ENCODE measurements at regions not wholly inside any gene's neighbourhood (a gene's known extent, or its start where the extent isn't known, plus 50 kb on each side); places are given as distances from the start of the nearest gene placed in this dataset.

GRCh38 chr9:119726035-119726434, 356.8 kb upstream of the BRINP1 start:
- no peak for DNase-seq

- DNase-seq = no peak
Measured at GRCh38 chr9:119722384-119722783, 353.1 kb upstream of the BRINP1 start.

GRCh38 chr9:119712325-119712724, 343.1 kb upstream of the BRINP1 start:
- DNase-seq = no peak

- DNase-seq = no peak
Measured at GRCh38 chr9:119709431-119709830, 340.2 kb upstream of the BRINP1 start.

- DNase-seq = no peak
Measured at GRCh38 chr9:119707228-119707845, 338.1 kb upstream of the BRINP1 start.

- DNase-seq = peak; percentile 3
Measured at GRCh38 chr9:119701651-119702050, 332.4 kb upstream of the BRINP1 start.

- DNase-seq = no peak
Measured at GRCh38 chr9:119698535-119698934, 329.3 kb upstream of the BRINP1 start.

GRCh38 chr9:119697996-119698395, 328.8 kb upstream of the BRINP1 start:
- peak; percentile 73 for DNase-seq

GRCh38 chr9:119689879-119690278, 320.6 kb upstream of the BRINP1 start:
- DNase-seq = no peak

- no peak for DNase-seq
Measured at GRCh38 chr9:119688547-119688946, 319.3 kb upstream of the BRINP1 start.

GRCh38 chr9:119677811-119678505, 308.7 kb upstream of the BRINP1 start:
- peak; percentile 98 for DNase-seq

- peak; percentile 9 for DNase-seq
Measured at GRCh38 chr9:119675951-119676350, 306.7 kb upstream of the BRINP1 start.

- peak; percentile 92 for DNase-seq
Measured at GRCh38 chr9:119672763-119673162, 303.5 kb upstream of the BRINP1 start.

- no peak for DNase-seq
Measured at GRCh38 chr9:119667916-119668315, 298.7 kb upstream of the BRINP1 start.

- DNase-seq = no peak
Measured at GRCh38 chr9:119667163-119667562, 297.9 kb upstream of the BRINP1 start.

GRCh38 chr9:119662329-119662728, 293.1 kb upstream of the BRINP1 start:
- no peak for DNase-seq

- no peak for DNase-seq
Measured at GRCh38 chr9:119652931-119653330, 283.7 kb upstream of the BRINP1 start.

GRCh38 chr9:119649205-119649604, 280.0 kb upstream of the BRINP1 start:
- no peak for DNase-seq

- DNase-seq = peak; percentile 93
Measured at GRCh38 chr9:119639287-119639955, 270.2 kb upstream of the BRINP1 start.

GRCh38 chr9:119634006-119634405, 264.8 kb upstream of the BRINP1 start:
- DNase-seq = no peak

- DNase-seq = no peak
Measured at GRCh38 chr9:119611565-119611964, 242.3 kb upstream of the BRINP1 start.

GRCh38 chr9:119609277-119609971, 240.2 kb upstream of the BRINP1 start:
- no peak for DNase-seq

GRCh38 chr9:119601632-119602031, 232.4 kb upstream of the BRINP1 start:
- DNase-seq = no peak

GRCh38 chr9:119597499-119597898, 228.3 kb upstream of the BRINP1 start:
- DNase-seq = no peak
